Fibroblast of peridontal ligament (primary cell): ENCODE measurements at regions not wholly inside any gene's neighbourhood (a gene's known extent, or its start where the extent isn't known, plus 50 kb on each side); places are given as distances from the start of the nearest gene placed in this dataset.
A peak's percentile ranks its signal among the peaks of the same experiment; 100 is the strongest.

Source experiments
- DNase-seq: peaks from one replicate; pipeline ENCODE4 v3.0.0-alpha.2; 2010; ENCODE audit errors: extremely low read depth

GRCh38 chr9:107064378-107064777, 201.4 kb downstream of the ZNF462 start:
- DNase-seq = no peak

DNA sequence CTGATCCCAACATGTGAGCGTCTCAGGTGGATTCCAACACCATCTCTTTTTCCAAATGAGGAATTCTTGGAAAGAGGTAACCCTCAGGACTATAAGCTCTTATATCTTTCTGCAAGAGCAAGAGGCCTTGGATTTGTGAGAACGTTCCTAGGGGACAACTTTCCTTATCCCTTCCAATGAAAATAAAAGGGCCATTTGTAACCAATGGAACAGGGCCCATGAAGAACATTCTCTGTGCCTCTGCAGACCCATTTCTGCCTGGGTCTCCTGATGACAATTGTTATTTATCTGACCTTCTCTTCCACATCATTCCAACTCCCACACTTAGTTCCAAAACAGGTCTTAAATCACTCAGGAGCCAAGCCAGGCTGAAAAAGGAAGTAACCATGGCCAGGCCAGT, 202.6 kb downstream of the ZNF462 start:
- DNase-seq = no peak

DNA sequence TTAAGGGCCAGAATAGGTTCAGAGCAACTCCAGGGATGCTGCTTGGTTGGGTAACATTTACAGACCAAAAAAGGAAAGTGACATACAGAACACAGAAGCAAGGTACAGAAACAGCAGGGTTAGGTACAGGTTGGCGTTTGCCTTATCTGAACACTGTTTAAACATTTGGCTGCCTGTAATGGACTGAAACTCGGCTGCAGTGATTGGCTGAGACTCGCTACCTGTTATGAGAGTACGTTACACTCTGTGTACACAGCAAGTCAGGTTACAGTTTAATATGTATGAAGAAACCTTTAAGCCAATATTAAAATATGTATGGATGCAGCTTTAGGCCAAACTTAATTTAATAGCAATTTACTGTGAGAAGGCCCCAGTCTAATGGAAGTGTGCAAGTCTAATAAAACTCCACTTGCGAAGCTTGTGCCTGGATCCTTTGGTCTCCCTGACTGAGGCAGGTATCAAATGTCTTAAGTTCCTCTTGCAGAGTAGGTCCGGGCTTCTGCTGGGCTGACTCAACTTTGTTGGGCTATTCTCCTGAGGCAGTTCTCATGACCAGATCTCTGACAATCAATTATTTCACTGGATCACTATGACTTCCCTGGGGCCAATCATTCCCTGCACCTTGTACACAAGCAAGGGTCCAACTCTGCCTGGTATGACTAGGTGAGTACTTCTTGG, 204.9 kb downstream of the ZNF462 start:
- DNase-seq = no peak

GRCh38 chr9:107068581-107068980, 205.6 kb downstream of the ZNF462 start:
- DNase-seq = no peak

DNA sequence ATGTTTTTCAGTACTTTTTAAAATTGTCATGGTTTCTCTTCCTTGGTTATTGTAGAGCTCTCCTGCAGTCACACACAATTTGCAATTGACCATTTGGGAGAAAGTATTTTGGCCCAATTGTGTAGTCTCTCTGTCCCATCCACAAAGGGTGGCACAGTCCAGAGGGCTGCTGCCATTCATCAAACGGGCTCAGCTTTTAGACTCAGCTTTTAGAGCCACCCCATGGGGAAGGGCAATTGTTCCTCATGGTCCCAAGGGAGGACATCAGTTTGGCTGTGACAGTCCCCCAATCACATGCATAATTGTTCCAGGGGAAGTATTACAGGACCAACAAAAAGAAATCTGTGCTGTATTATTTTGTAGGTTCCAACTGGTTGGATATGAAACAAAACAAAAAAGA, 207.6 kb downstream of the ZNF462 start:
- no peak for DNase-seq

DNA sequence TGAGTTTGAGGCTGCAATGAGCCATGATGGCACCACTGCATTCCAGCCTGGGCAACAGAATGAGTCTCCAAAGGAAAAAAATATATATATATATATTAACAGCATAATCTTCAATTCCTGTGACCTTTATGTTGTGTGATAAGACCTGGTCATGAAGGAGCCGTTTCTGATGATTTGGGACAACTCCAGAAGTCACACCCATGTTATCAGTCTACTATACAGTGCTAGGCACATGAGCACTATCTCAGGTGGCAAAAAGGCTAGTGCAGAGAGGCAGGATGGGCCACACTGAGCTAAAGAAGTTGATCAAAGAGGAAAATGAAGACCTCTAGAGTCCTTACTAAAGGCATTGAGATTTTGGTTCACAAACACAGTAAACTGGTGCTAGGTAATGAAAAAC, 205.0 kb upstream of the RAD23B start:
- DNase-seq = no peak

GRCh38 chr9:107079589-107079988, 203.5 kb upstream of the RAD23B start:
- DNase-seq = no peak

- DNase-seq = no peak
Observed at GRCh38 chr9:107080130-107080529, 202.9 kb upstream of the RAD23B start.

GRCh38 chr9:107086460-107086859, 196.6 kb upstream of the RAD23B start:
- no peak for DNase-seq

GRCh38 chr9:107087222-107087621, 195.9 kb upstream of the RAD23B start:
- DNase-seq = peak; percentile 1

DNA sequence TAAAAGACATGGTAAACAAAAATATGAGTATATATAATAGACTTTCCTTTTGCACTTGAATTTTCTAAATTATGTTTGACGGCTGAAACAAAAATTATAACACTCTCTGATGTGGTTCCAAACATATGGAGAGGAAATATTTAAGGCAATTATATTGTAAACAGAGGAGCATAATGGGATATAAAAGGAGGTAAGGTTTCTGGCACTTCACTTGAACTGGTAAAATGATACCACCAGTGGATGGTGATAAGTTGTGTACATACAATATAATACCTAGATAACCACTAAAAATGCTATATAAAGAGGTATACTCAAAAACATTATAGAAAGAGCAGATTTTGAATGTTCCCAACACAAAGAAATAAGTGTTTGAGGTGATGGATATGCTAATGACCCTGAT, 192.9 kb upstream of the RAD23B start:
- DNase-seq = no peak

GRCh38 chr9:107093365-107094060, 189.6 kb upstream of the RAD23B start:
- DNase-seq = no peak

- no peak for DNase-seq
Observed at GRCh38 chr9:107094370-107094769, 188.7 kb upstream of the RAD23B start.

GRCh38 chr9:107100591-107100990, 182.5 kb upstream of the RAD23B start:
- DNase-seq = no peak

DNA sequence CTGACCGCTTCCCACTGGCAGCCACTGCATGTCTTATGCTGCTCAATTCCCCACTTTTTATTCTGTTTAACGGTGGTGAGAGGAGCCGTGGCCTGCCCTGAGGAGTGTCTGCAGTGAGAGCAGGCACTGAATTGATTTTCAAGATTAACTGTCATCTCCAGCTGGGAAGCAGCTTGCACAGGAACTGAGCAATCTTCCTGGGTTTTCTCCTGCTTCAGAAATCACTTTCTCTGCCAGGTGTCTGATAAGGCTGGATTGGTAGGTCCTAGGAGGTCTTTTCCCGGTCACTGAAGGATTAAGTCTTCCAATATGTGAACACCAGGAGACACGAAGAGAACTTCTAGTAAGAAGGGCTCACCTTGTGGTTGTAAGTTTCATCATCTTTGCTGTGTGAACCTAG, 181.1 kb upstream of the RAD23B start:
- no peak for DNase-seq

GRCh38 chr9:107103621-107104020, 179.5 kb upstream of the RAD23B start:
- DNase-seq = no peak

DNA sequence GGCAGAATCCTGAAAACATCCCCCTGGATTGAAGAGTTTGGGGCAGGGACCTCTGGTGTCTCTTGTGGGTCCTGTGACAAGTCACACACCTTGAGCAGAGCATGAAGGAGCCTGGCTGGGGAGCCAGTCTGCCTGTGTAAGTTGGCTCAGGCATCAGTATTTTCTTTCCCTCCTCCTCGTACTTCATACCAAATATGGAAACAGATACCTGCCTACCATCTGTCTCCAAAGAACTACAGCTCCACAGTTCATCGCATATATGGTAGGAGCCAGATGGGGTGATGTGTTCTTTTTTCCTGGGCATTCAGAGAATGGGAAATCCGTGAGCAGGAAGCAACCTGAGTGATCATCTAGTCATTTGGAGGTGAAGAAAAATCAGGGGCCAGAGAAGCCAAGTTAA, 177.3 kb upstream of the RAD23B start:
- no peak for DNase-seq

GRCh38 chr9:107106416-107106815, 176.7 kb upstream of the RAD23B start:
- no peak for DNase-seq

GRCh38 chr9:107108342-107109130, 174.5 kb upstream of the RAD23B start:
- no peak for DNase-seq

DNA sequence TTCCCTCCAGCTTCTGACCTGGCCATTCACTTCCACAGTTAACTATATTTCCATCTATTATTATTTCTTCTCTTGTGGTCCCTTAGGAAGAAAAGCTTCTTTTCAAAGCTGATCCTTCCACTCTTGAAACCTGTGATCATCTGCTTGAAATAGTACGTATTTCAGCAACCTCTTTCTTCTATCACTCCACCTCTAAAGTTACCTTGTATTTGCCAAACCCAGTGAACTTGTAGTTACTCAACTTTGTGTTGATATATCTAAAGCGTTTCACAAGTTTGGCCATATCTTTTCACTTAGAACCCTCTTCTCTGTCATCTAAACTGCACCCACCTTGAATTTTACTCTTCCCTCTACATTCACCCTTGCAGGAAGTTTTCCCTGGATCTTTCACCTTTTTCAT, 173.8 kb upstream of the RAD23B start:
- DNase-seq = no peak

DNA sequence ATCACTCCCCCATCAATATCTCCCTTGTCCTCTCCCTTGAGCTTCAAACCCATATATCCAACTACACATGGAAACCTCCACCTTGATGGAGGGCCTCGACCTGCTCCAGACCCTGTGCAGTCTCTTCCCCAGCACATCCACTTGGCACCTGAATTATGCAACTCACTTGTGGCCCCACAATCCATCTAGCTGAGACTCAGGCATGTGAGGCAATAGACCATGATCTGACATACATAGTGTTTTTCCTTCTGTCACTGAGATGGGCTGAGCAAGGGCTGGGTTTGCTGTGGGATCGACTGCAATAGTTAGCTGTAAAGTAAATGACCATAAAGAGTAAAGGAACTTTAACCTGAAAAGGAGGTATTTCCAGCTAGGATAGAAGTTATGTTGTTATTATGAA, 172.9 kb upstream of the RAD23B start:
- no peak for DNase-seq

DNA sequence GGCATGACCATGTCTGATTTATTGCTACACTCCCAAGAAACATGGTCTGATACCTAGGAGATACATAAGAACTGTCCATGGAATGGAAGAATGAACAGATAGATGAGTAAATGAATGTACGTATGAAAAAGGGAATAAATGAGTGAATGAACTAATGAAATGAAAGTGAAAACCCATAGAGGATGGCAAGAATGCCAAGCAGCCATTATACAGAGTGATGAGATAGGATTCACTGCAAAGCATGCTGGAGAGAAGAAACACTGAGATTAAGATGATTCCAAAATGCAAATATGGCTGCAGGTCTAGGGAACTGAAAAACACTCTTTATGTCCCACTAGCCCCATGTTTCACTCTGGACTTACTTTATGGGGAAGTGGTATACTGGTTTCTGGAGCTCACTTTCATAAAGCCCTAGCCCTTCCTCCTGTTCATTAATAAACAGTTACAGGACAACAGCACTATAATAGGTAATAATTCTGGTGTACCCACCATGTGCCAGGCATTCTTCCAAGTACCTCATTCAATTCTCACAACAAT, 170.3 kb upstream of the RAD23B start:
- DNase-seq = no peak
